Endothelial cell of umbilical vein (primary cell): ENCODE measurements at regions not wholly inside any gene's neighbourhood (a gene's known extent, or its start where the extent isn't known, plus 50 kb on each side); places are given as distances from the start of the nearest gene placed in this dataset.

Experiments used
- BruUV-seq: library from RNA; stranded (reverse); fragments of 400-500 nt; replicated peaks from 2 replicates; lab custom pipeline; 2021; lab: Mats Ljungman, UMichigan
- CTCF ChIA-PET: fragments of 300-600, 350-600 bp; sonication (Branson Sonifier 250); formaldehyde crosslinking; loops from one replicate; lab custom pipeline; 2021; ENCODE audit warnings: antibody characterized with exemption, inconsistent platforms; lab: Charles Lee
- POLR2A ChIA-PET: fragments of 300-600, 350-600 bp; sonication (Branson Sonifier 250); formaldehyde crosslinking; loops from one replicate; lab custom pipeline; 2021; ENCODE audit warnings: antibody characterized with exemption, inconsistent platforms; lab: Charles Lee
- DNase-seq: peaks from one replicate; pipeline ENCODE4 v3.0.0-alpha.2; 2011; ENCODE audit warnings: low read depth, low spot score
- FAIRE-seq: peaks from 2 replicates; lab custom pipeline; 2011; peaks lifted over from hg19 to GRCh38; lab: Jason Lieb, UNC
- H2AFZ ChIP-seq: 2 replicates; pipeline ENCODE4 v1.6.0; 2012; ENCODE audit warnings: low read depth, low read length, control low read depth, inconsistent platforms
- H3K27ac ChIP-seq: 2 replicates; pipeline ENCODE4 v1.5.1; 2011; ENCODE audit warnings: low read depth, mild to moderate bottlenecking, control low read depth, low read length, moderate library complexity; ENCODE audit not compliant: insufficient read depth
- H3K27me3 ChIP-seq, 2 experiments: 2 replicates each; pipeline versions ENCODE4 v1.6.0 to v1.6.1; 2011; ENCODE audit warnings: low read length in 2 of 2, mixed read lengths in 1 of 2; ENCODE audit not compliant: control insufficient read depth in 2 of 2, insufficient read depth in 2 of 2
- H3K36me3 ChIP-seq, 2 experiments: 2 replicates in 1 of 2; 3 replicates in 1 of 2; pipeline ENCODE4 v1.5.1; 2011; ENCODE audit warnings: low read length in 2 of 2, mild to moderate bottlenecking in 1 of 2, moderate library complexity in 1 of 2; ENCODE audit not compliant: control insufficient read depth in 2 of 2, insufficient read depth in 2 of 2; ENCODE audit errors: extremely low read depth in 1 of 2
- H3K4me1 ChIP-seq: 3 replicates; pipeline ENCODE4 v1.5.1; 2011; ENCODE audit warnings: mild to moderate bottlenecking, low read length; ENCODE audit not compliant: control insufficient read depth, insufficient read depth; ENCODE audit errors: extremely low read depth
- H3K4me2 ChIP-seq: 2 replicates; pipeline ENCODE4 v1.6.1; 2011; ENCODE audit warnings: low read length, control low read depth, mixed read lengths; ENCODE audit not compliant: insufficient read depth
- H3K4me3 ChIP-seq, 3 experiments: fragments of 200-600 bp in 1 of 3; sonication (generic), shearing (Covaris generic) in 1 of 3; replicated peaks in 1 of 3; 2 replicates each; pipeline ENCODE4 v1.5.1; 2011 to 2016; ENCODE audit warnings: control low read depth in 3 of 3, low read length in 3 of 3, mild to moderate bottlenecking in 2 of 3, inconsistent platforms in 1 of 3, low read depth in 1 of 3, moderate library complexity in 1 of 3; ENCODE audit not compliant: insufficient read depth in 1 of 3
- H3K79me2 ChIP-seq: 2 replicates; pipeline ENCODE4 v1.6.0; 2012; ENCODE audit warnings: low read length, inconsistent platforms; ENCODE audit not compliant: control insufficient read depth, insufficient read depth
- H3K9ac ChIP-seq: replicated peaks from 2 replicates; pipeline ENCODE3; 2011; ENCODE audit warnings: low read length, control low read depth; ENCODE audit not compliant: insufficient read depth; ENCODE audit errors: extremely low read depth
- H3K9me1 ChIP-seq: replicated peaks from 3 replicates; pipeline ENCODE4 v1.6.0; 2011; ENCODE audit warnings: mild to moderate bottlenecking, low read length; ENCODE audit not compliant: control insufficient read depth, insufficient read depth; ENCODE audit errors: extremely low read depth
- H3K9me3 ChIP-seq: replicated peaks from 2 replicates; pipeline ENCODE4 v1.5.1; 2012; ENCODE audit warnings: low read length, inconsistent platforms; ENCODE audit not compliant: control insufficient read depth, insufficient read depth
- H4K20me1 ChIP-seq: replicated peaks from 2 replicates; pipeline ENCODE3; 2011; ENCODE audit warnings: mild to moderate bottlenecking, low read length; ENCODE audit not compliant: control insufficient read depth, insufficient read depth; ENCODE audit errors: extremely low read depth
- FOS ChIP-seq: IDR thresholded peaks from 2 replicates; pipeline ENCODE4 v1.6.1; 2011; ENCODE audit warnings: mild to moderate bottlenecking, low read length, moderate library complexity, borderline replicate concordance; ENCODE audit not compliant: insufficient read depth
- JUN ChIP-seq: IDR thresholded peaks from 2 replicates; pipeline ENCODE4 v1.6.1; 2011; ENCODE audit warnings: borderline replicate concordance, low read depth; ENCODE audit not compliant: insufficient read length, insufficient read depth
- POLR2AphosphoS5 ChIP-seq: IDR thresholded peaks from 2 replicates; pipeline ENCODE4 v1.6.1; 2012; ENCODE audit warnings: low read depth, mild to moderate bottlenecking, control low read depth, low read length, moderate library complexity; ENCODE audit not compliant: insufficient read depth
- dilution Hi-C: fragments of 300-500 bp; cut with MboI; formaldehyde crosslinking; loops from one replicate; pipeline ENCODE4 v1.15.0; 2019; ENCODE audit warnings: low sequenced_read_pairs; ENCODE audit not compliant: extremely low pct_ligation_motif_present
- intact Hi-C: fragments of 100-400 bp; cut with micrococcal nuclease; formaldehyde crosslinking; loops from one replicate; pipeline ENCODE4 v1.10.0; 2022

- Histone ChIP-seq H3K27me3 (peaks cover 1 to 4% of the 10 kb centered on the region in 2 experiments), H3K79me2 (no peaks in the 10 kb centered on the region), H3K36me3 (no peaks in the 10 kb centered on the region), H3K4me2 (no peak overlapping the region), H3K9me3 (no peaks in the 10 kb centered on the region), H3K4me1 (no peaks in the 10 kb centered on the region), H2AFZ (no peak overlapping the region), H4K20me1 (no peaks in the 10 kb centered on the region), H3K9ac (no peak overlapping the region), H3K27ac (no peak overlapping the region), H3K9me1 (no peaks in the 10 kb centered on the region), H3K4me3 (no peak overlapping the region)
- no peak for FAIRE-seq
- ChIA-PET POLR2A (no interaction called here), CTCF (no interaction called here)
- TF ChIP-seq JUN (no peak), POLR2AphosphoS5 (no peak), FOS (no peak)
- no TSS peak for BruUV-seq
- DNase-seq: no peak
- intact Hi-C loops (no loop called here), dilution Hi-C loops (no loop called here)
Observed at GRCh38 chr17:36689089-36689667, 87.8 kb downstream of the MRM1 start.

- no TSS peak for BruUV-seq
- DNase-seq: no peak
- no peak overlapping the region for H2AFZ ChIP-seq
- no peak overlapping the region for H3K4me3 ChIP-seq
- H3K27me3 ChIP-seq: peaks cover 1 to 2% of the 10 kb centered on the region in 2 experiments
- no peak overlapping the region for H3K27ac ChIP-seq
- intact Hi-C loops: no loop called here
- CTCF ChIA-PET: no interaction called here
- no peak for FAIRE-seq
- H4K20me1 ChIP-seq: no peaks in the 10 kb centered on the region
- no peak overlapping the region for H3K9ac ChIP-seq
- H3K36me3 ChIP-seq: no peaks in the 10 kb centered on the region
- no peaks in the 10 kb centered on the region for H3K9me1 ChIP-seq
- no peak overlapping the region for H3K4me2 ChIP-seq
- H3K4me1 ChIP-seq: no peaks in the 10 kb centered on the region
- no peak for TF ChIP-seq JUN
- no peaks in the 10 kb centered on the region for H3K79me2 ChIP-seq
- dilution Hi-C loops: no loop called here
- POLR2A ChIA-PET: no interaction called here
- H3K9me3 ChIP-seq: no peaks in the 10 kb centered on the region
Observed at GRCh38 chr17:36690190-36690589, 88.8 kb downstream of the MRM1 start.
